ENCODE measurements at regions not wholly inside any gene's neighbourhood (a gene's known extent, or its start where the extent isn't known, plus 50 kb on each side); places are given as distances from the start of the nearest gene placed in this dataset.

DNA sequence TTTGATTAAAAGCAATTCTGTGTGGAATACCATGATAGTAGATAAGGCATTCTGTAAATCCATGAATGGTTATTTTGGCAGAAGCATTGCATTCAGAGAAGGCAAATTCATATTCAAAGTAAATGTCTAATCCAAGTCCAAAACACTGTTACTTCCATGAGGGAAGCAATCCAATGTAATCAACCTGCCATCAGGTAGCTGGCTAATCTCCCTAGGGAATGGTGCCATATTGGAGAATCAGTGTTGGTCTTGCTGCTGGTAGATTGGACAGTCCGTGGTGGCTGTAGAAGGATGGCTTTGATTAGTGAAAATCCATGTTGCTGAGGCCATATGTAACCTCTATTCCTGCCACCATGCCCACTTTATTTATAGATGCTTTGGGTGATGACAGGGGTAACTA, 72.1 kb upstream of the TNIK start:
- Histone ChIP-seq H4K20me1 (ENCODE audit: control insufficient read depth, insufficient read depth, insufficient read length) (no peaks in the 10 kb centered on the region), H2BK120ac (ENCODE audit: low read depth, low read length, poor library complexity, severe bottlenecking) (no peak overlapping the region), H2BK12ac (ENCODE audit: insufficient read length, low read depth, low read length) (no peak overlapping the region), H3K4me1 (ENCODE audit: insufficient read depth, low read length) (peaks cover 4% of the 10 kb centered on the region; the same call in 1 of the 2 replicates), H3K56ac (ENCODE audit: insufficient read length, low read depth, low read length) (no peak overlapping the region), H2AK5ac (ENCODE audit: insufficient read length, low read length) (no peak overlapping the region), H2BK15ac (ENCODE audit: low read depth, low read length) (no peak overlapping the region), H3K4me2 (ENCODE audit: insufficient read depth, insufficient read length, low read length) (no peak overlapping the region), H3K79me2 (ENCODE audit: insufficient read depth, low read length) (0 out of 2 replicates have a peak, but pooled peaks cover 1% of the 10 kb centered on the region), H3K23ac (ENCODE audit: insufficient read length, low read depth, low read length) (no peak overlapping the region), H4K5ac (ENCODE audit: insufficient read length, low read depth, low read length) (no peak overlapping the region), H3K27me3 (ENCODE audit: insufficient read depth, low read length) (no peaks in the 10 kb centered on the region), H3K9me3 (ENCODE audit: control insufficient read depth, low read depth, low read length) (no peaks in the 10 kb centered on the region), H2BK20ac (ENCODE audit: low read depth, low read length, poor library complexity, severe bottlenecking) (no peak overlapping the region), H2AFZ (ENCODE audit: low read length) (no peak overlapping the region), H2BK5ac (ENCODE audit: insufficient read length, low read length) (no peak overlapping the region), H4K91ac (ENCODE audit: insufficient read length, low read depth, low read length) (no peak overlapping the region), H3K9ac (ENCODE audit: extremely low read depth, insufficient read length, low read length) (no peak overlapping the region), H3K23me2 (ENCODE audit: insufficient read length, low read depth, low read length, poor library complexity, severe bottlenecking) (no peaks in the 10 kb centered on the region), H3T11ph (ENCODE audit: low read length) (no peak overlapping the region), H3K14ac (ENCODE audit: insufficient read depth, low read length) (no peak overlapping the region), H4K8ac (replicated peaks; ENCODE audit: insufficient read length, low read depth, low read length) (no peak overlapping the region), H3K79me1 (ENCODE audit: insufficient read depth, low read depth, low read length, poor library complexity, severe bottlenecking) (no peaks in the 10 kb centered on the region), H3K27ac (ENCODE audit: insufficient read length, low read depth, low read length) (no peak overlapping the region), H3K4ac (ENCODE audit: low read depth, low read length) (no peak overlapping the region), H3K18ac (ENCODE audit: insufficient read length, low read depth, low read length) (no peak overlapping the region)
- H3K36me3 Mint-ChIP-seq (ENCODE audit: insufficient read depth in 1 of 3, low read depth in 3 of 3), result no peaks in the 10 kb centered on the region; a peak in 1 of 7 replicates
- H3K27me3 Mint-ChIP-seq (ENCODE audit: low read depth), result no peaks in the 10 kb centered on the region; the same call in 1 of the 2 replicates
- peaks cover 9% of the 10 kb centered on the region in 2 experiments for H3K4me1 Mint-ChIP-seq
- H3K4me3 Mint-ChIP-seq, result no peak overlapping the region
- TF ChIP-seq, protein P1, sequence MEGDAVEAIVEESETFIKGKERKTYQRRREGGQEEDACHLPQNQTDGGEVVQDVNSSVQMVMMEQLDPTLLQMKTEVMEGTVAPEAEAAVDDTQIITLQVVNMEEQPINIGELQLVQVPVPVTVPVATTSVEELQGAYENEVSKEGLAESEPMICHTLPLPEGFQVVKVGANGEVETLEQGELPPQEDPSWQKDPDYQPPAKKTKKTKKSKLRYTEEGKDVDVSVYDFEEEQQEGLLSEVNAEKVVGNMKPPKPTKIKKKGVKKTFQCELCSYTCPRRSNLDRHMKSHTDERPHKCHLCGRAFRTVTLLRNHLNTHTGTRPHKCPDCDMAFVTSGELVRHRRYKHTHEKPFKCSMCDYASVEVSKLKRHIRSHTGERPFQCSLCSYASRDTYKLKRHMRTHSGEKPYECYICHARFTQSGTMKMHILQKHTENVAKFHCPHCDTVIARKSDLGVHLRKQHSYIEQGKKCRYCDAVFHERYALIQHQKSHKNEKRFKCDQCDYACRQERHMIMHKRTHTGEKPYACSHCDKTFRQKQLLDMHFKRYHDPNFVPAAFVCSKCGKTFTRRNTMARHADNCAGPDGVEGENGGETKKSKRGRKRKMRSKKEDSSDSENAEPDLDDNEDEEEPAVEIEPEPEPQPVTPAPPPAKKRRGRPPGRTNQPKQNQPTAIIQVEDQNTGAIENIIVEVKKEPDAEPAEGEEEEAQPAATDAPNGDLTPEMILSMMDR (conservative IDR thresholded peaks at IDR 0.05), result no peak
- DNase-seq, result no peak
- WGBS (ENCODE audit: extremely low coverage, insufficient read length, low lambda C conversion rate), result no CpG with 5 or more reads among the region's 1 CpG
- peaks cover 0 to 3% of the 10 kb centered on the region in 2 experiments; a peak in 1 of 5 replicates for H3K9me3 Mint-ChIP-seq
- H3K27ac Mint-ChIP-seq, result no peak overlapping the region
